CD4-positive, alpha-beta T cell treated with Interleukin-6 at 100 ng/mL for 8 hours (primary cell): ENCODE measurements at regions not wholly inside any gene's neighbourhood (a gene's known extent, or its start where the extent isn't known, plus 50 kb on each side); places are given as distances from the start of the nearest gene placed in this dataset.

ENCODE experiments used
- DNase-seq: peaks from one replicate; pipeline ENCODE4 v3.0.0-alpha.2; 2020; ENCODE audit warnings: mixed read lengths, low spot score

DNA sequence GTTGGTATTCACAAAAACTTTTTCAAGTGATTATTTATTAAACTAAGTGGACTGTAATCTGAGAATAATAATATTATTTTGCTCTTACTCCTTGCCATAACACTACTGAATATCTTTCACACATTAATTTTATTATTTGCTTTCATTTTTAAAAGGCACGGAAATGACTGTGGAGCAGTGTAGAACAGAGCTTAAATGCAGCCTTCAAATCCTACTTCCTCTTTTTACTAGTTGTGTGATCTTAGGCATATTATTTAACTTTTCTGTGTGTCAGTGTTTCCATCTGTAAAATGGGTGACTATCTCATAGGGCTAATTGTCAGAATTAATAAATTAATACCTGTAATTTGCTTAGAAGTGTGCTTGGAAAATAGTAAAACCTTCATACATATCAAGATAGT is 55.5 kb upstream of the SLC8A1 start:
- DNase-seq: no peak

DNA sequence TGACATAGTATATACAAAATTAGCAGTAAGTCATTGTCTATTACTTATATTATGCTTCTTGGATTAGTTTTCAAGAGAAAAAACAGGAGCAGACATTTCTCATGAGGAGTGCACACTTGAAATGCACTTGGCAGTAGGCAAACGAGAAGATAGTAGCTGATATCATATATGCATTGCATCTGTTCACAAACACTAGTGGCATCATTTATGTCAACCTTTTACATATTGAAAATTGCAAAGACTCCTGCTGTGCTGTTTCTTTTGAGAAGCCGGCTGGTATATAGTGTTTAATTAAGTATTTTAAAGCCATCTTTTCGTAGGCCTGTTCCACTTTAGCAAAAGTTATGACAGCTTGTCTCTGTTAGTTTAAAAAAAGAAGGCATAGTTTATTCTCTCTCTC is 58.4 kb upstream of the SLC8A1 start:
- no peak for DNase-seq

- DNase-seq: no peak
Measured at GRCh38 chr2:40511661-40512213, 59.8 kb upstream of the SLC8A1 start.

GRCh38 chr2:40512256-40512655 is 60.4 kb upstream of the SLC8A1 start:
- DNase-seq: no peak

- DNase-seq: no peak
Measured at GRCh38 chr2:40513201-40513600, 61.3 kb upstream of the SLC8A1 start.

DNA sequence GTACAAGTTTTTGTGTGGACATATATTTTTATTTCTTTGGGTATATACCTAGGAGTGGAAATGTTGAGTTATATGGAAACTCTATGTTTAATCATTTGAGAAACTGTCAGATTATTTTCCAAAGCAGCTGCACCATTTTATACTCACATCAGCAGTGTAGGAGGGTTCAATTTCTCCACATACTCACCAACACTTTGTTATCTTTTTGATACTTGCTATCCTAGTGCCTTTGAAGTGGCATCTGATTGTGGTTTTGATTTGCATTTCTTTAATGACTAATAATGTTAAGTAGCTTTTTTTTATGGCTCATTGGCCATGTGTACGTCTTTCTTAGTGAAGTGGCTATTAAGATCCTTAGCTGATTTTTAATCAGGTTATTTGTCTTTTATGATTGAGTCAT is 64.7 kb upstream of the SLC8A1 start:
- no peak for DNase-seq

DNA sequence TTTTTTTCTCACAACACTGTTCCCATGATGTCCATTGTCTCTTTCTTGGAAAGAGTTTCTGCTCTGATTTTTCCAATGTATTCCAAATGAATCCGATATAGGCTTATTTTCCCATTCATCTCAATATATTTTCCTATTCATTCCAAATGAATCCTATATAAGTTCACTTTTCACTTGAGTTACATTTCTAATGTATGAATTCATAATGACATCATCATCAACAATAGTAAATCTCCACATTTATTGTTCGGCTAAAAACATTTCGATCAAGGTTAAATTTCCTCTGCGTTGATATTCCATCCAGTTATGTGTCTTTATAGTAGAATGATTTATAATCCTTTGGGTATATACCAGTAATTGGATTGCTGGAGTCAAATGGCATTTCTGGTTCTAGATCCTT is 76.7 kb upstream of the SLC8A1 start:
- no peak for DNase-seq

GRCh38 chr2:40531359-40531758 is 79.5 kb upstream of the SLC8A1 start:
- no peak for DNase-seq

DNA sequence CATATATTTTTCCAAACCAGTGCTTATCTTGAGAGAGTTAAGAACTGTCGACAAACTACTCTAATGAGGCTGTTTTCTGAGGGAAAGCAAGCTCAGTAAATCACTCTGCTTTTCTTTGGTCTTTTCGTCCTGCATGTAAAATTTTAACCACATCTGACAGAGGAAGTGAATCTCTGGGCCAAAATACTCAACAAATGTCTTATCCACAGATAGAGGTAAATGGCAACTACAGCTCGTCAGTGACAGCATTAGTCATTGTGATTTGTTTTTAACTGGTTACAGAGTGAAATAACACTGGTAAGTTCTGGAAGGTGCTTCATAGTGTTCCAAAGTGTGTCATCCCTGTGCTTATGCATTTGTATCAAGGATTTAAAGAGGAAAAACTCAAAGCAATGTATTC is 82.6 kb upstream of the SLC8A1 start:
- DNase-seq: no peak

DNA sequence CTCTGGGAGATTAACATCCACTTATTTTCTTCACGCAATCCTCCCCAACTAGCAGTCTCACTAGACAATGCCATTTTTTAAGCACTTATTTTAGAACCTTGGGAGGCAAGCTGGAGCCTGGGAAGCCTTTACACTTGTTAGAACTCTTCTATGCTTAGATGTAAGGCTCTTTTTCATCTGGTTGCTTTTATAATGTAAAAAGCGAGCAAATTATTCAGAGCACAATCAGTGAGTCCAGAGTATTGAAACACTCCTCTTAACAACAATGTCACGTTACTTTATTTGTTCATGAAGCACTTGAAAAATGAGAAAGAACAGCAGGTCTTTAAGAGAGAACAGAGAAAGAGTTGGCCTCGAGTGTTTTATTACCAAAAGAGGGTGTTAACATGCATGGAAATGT is 84.1 kb upstream of the SLC8A1 start:
- no peak for DNase-seq

DNA sequence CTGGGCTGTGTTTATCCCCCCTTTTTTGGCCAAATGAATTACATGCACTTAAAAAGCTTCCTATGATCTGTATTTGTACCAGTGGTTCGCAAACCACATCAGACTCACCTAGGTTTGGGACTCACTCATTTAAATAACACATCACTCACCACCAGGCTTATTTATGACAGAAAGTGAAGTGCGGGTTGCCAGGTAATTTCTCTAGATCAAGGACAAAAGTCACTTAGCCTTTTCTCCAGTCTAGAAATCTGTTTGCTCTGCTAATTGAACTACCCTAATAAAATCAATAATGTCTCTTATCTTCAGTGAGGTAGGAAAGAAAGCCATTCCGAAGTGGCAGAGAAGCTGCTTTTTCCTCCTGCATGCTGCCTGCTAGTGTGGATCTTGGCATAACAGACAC is 88.1 kb upstream of the SLC8A1 start:
- DNase-seq: no peak

GRCh38 chr2:40543381-40543780 is 91.5 kb upstream of the SLC8A1 start:
- no peak for DNase-seq

DNA sequence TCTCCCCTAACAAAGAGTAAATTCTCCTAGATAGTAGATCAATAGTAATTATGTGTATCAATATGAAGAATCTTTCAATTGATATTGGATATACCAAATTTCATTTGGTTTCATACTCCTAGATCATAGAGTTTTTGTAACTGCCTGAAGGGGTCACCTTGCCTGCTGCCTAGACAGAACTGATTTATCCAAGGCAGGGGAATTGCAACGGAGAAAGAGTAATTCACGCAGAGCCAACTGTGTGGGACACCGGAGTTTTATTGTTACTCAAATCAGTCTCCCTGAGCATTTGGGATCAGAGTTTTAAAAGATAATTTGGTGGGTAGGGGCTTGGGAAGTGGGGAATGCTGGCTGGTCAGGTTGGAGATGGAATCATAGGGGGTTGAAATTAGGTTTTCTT is 92.2 kb upstream of the SLC8A1 start:
- DNase-seq: no peak

DNA sequence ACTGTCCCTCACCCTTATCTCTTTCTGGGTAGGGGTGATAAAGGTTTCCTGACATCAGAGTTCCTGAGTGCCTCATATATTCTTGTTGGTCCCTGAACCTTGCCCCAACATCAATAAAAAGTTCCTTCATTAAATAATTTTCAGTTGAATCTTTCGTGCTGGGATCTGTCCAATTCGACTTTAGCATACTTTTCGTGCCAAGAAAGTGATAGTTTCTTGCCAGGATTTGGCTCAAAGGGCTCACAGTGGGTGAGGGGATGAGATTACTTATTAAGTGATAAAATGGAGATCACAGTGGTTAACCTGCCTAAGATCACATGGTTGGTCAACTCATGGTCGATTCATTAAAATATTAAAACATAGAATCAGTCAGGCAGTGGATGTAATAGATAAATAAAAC is 93.8 kb upstream of the SLC8A1 start:
- no peak for DNase-seq

- no peak for DNase-seq
Measured at GRCh38 chr2:40546439-40547191, 94.7 kb upstream of the SLC8A1 start.

DNA sequence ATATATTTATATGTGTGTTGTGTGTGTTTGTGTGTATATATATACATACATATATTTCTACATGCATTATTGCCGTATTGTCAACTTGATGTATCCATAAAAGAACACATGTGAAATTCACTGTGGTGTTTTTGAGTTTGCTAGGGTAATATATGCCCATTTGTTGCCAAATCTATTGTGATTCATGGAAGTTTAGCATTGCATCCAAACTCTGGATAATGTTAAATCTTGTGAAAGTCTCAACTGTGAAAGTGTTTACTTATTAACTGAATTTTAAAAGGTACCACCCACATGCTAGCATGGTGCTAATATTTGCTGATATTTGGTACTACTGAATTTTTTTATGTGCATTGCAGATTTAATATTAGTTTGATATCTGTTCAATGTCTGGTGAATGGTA is 96.6 kb upstream of the SLC8A1 start:
- no peak for DNase-seq

DNA sequence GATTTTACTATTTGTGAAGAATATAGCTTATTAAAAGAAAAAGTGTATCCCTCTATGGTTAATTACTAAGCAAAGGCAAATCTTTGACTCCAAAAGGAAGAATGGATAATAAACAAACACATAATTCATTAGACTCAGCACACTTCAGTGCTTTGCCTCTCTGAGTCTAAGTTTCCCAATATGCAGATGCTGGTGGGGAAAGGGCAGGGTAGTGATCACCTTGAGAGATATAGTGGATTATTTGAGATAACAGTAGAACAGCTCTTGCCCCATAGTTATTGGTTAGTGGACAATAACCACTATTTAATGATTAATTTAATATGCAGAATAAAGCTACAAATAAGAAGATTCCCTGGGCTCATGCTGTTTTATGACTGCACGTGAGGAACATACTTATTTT is 98.2 kb upstream of the SLC8A1 start:
- no peak for DNase-seq

- no peak for DNase-seq
Measured at GRCh38 chr2:40551081-40551480, 99.2 kb upstream of the SLC8A1 start.

GRCh38 chr2:40554665-40555294 is 102.9 kb upstream of the SLC8A1 start:
- DNase-seq: peak; percentile 7

GRCh38 chr2:40556293-40556692 is 104.4 kb upstream of the SLC8A1 start:
- no peak for DNase-seq

- DNase-seq: no peak
Measured at GRCh38 chr2:40556739-40557138, 104.8 kb upstream of the SLC8A1 start.

DNA sequence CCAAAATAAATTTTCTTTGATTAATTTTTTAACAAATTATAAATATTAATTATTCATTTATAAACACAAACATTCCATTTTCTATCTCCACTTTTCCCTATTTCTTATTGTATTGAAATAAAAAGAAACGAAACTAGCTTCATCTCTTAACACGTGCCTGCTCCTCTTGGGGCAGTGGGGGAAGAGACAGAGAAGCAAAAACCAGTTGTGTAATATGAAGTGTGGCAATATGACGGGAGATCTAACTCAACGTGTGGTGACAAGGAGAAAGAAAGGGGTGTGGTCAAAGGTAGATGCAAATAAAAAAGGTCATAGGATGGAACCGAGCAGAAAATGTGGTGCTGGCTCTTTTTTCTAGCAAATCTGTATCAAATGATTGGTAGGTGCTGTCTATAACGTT is 106.9 kb upstream of the SLC8A1 start:
- no peak for DNase-seq

DNA sequence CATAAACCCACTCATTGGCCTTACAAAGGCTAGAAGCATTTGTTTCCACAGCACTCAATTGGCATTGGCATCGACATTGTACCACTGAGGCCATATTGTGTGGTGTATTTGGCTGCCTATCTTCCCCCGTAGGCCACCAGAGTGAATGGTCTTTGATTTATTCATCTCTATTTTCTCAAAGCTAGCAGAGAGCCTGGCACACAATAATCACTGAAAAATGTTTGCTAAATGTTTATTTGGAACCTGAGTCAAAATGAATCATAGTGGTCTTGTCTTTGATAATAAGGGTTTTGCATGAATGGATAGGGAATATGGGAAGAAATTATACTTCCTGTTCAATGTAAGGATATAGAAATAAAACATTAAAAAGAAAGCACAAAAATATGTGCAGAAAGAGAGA is 107.3 kb upstream of the SLC8A1 start:
- no peak for DNase-seq

- DNase-seq: no peak
Measured at GRCh38 chr2:40564184-40564583, 112.3 kb upstream of the SLC8A1 start.
